Right atrium auricular region (tissue), 2 donors: ENCODE measurements at regions not wholly inside any gene's neighbourhood (a gene's known extent, or its start where the extent isn't known, plus 50 kb on each side); places are given as distances from the start of the nearest gene placed in this dataset.

Source experiments
- DNase-seq: peaks from one replicate; pipeline ENCODE4 v3.0.0-alpha.2; 2019; ENCODE audit warnings: low spot score
- H3K27ac ChIP-seq, 2 donors: fragments of 200-600 bp; sonication (generic); 1 replicate in 1 of 2; 2 replicates in 1 of 2; pipeline ENCODE4 v1.5.1; 2016 to 2019
- H3K27me3 ChIP-seq, 2 donors: fragments of 200-600 bp; sonication (generic); one replicate each; pipeline versions ENCODE4 v1.5.1 to v1.6.0; 2017 to 2019
- H3K36me3 ChIP-seq: fragments of 200-600 bp; sonication (generic); one replicate; pipeline ENCODE4 v1.5.1; 2016
- H3K4me1 ChIP-seq, 2 donors: fragments of 200-600 bp; sonication (generic); one replicate each; pipeline versions ENCODE4 v1.5.1 to v1.6.0; 2017 to 2019
- H3K4me3 ChIP-seq, 2 donors: fragments of 200-600 bp; sonication (generic); 1 replicate in 1 of 2; 2 replicates in 1 of 2; pipeline ENCODE4 v1.5.1; 2017 to 2019; ENCODE audit warnings: mild to moderate bottlenecking in 1 of 2, moderate library complexity in 1 of 2
- H3K9me3 ChIP-seq, 2 donors: fragments of 200-600 bp; sonication (generic); one replicate each; pipeline ENCODE4 v1.5.1; 2019
- CTCF ChIP-seq, 2 donors: fragments of 200-600 bp; sonication (generic); IDR thresholded peaks; one replicate each; pipeline ENCODE4 v1.5.1; 2019; ENCODE audit warnings: antibody characterized with exemption in 2 of 2

GRCh38 chr2:83003555-83003954 is 1455.5 kb downstream of the SUCLG1 start:
- H3K4me3 ChIP-seq, result no peak overlapping the region
- no peaks in the 10 kb centered on the region for H3K36me3 ChIP-seq
- no peaks in the 10 kb centered on the region for H3K4me1 ChIP-seq
- no peak for TF ChIP-seq CTCF (IDR thresholded peaks at IDR 0.05)
- H3K27ac ChIP-seq, result no peak overlapping the region
- H3K27me3 ChIP-seq, result no peaks in the 10 kb centered on the region
- H3K9me3 ChIP-seq, result no peaks in the 10 kb centered on the region
- DNase-seq, result no peak

DNA sequence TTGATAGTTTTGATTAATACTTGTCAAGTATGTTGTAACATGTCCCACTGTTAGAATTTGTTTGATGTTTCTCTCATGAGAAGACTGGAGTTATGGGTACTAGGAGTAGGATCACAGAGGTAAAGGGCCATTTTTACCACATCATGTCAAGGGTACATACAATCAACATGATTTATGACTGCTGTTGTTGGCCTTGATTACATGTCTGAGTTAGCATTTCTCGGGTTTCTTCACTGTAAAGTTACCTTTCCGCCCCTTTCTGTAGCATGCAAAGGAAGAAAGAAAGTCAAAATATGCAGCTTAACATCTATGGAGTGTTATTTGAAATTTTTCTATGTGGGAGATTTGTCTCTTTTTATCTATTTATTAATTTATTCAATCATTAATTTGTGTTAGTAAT is 1456.4 kb downstream of the SUCLG1 start:
- no peak for TF ChIP-seq CTCF (IDR thresholded peaks at IDR 0.05)
- H3K4me1 ChIP-seq, result no peaks in the 10 kb centered on the region
- H3K36me3 ChIP-seq, result no peaks in the 10 kb centered on the region
- H3K4me3 ChIP-seq, result no peak overlapping the region
- H3K27me3 ChIP-seq, result no peaks in the 10 kb centered on the region
- H3K9me3 ChIP-seq, result no peaks in the 10 kb centered on the region
- DNase-seq, result no peak
- no peak overlapping the region for H3K27ac ChIP-seq

GRCh38 chr2:82998781-82999180 is 1460.3 kb downstream of the SUCLG1 start:
- no peak for DNase-seq
- Histone ChIP-seq H3K4me1 (no peaks in the 10 kb centered on the region), H3K4me3 (no peak overlapping the region), H3K27ac (no peak overlapping the region), H3K9me3 (no peaks in the 10 kb centered on the region), H3K27me3 (no peaks in the 10 kb centered on the region), H3K36me3 (no peaks in the 10 kb centered on the region)
- no peak for TF ChIP-seq CTCF (IDR thresholded peaks at IDR 0.05)

- no peaks in the 10 kb centered on the region for H3K36me3 ChIP-seq
- TF ChIP-seq CTCF (IDR thresholded peaks at IDR 0.05), result no peak
- H3K27me3 ChIP-seq, result no peaks in the 10 kb centered on the region
- no peak overlapping the region for H3K27ac ChIP-seq
- no peak for DNase-seq
- no peaks in the 10 kb centered on the region for H3K4me1 ChIP-seq
- no peaks in the 10 kb centered on the region for H3K9me3 ChIP-seq
- no peak overlapping the region for H3K4me3 ChIP-seq
These were observed 1462.9 kb downstream of the SUCLG1 start for GRCh38 chr2:82996217-82996616.

GRCh38 chr2:82994151-82994550 is 1464.9 kb downstream of the SUCLG1 start:
- Histone ChIP-seq H3K4me3 (no peak overlapping the region), H3K27me3 (no peaks in the 10 kb centered on the region), H3K9me3 (no peaks in the 10 kb centered on the region), H3K36me3 (no peaks in the 10 kb centered on the region), H3K4me1 (no peaks in the 10 kb centered on the region), H3K27ac (no peak overlapping the region)
- TF ChIP-seq CTCF (IDR thresholded peaks at IDR 0.05), result no peak
- DNase-seq, result no peak

- H3K4me3 ChIP-seq, result no peak overlapping the region
- no peak overlapping the region for H3K27ac ChIP-seq
- H3K36me3 ChIP-seq, result no peaks in the 10 kb centered on the region
- no peaks in the 10 kb centered on the region for H3K27me3 ChIP-seq
- no peak for TF ChIP-seq CTCF (IDR thresholded peaks at IDR 0.05)
- no peaks in the 10 kb centered on the region for H3K4me1 ChIP-seq
- DNase-seq, result no peak
- no peaks in the 10 kb centered on the region for H3K9me3 ChIP-seq
These were observed 1465.5 kb downstream of the SUCLG1 start for GRCh38 chr2:82993609-82994008.
